CD14-positive monocyte (primary cell): ENCODE measurements at regions not wholly inside any gene's neighbourhood (a gene's known extent, or its start where the extent isn't known, plus 50 kb on each side); places are given as distances from the start of the nearest gene placed in this dataset.
A peak's percentile ranks its signal among the peaks of the same experiment; 100 is the strongest.

Source experiments
- DNase-seq, 3 donors: peaks; one replicate each; pipeline ENCODE4 v3.0.0-alpha.2; 2011 to 2022
- H2AFZ ChIP-seq: 2 replicates; pipeline ENCODE4 v1.6.0; 2012; ENCODE audit warnings: mild to moderate bottlenecking, low read depth, low read length, inconsistent platforms; ENCODE audit not compliant: insufficient read depth, poor library complexity, severe bottlenecking
- H3K27ac ChIP-seq, 2 donors: 1 replicate in 1 of 2; 2 replicates in 1 of 2; pipeline ENCODE4 v1.5.1; 2012 to 2013; ENCODE audit warnings: low read length in 2 of 2, control low read depth in 1 of 2, inconsistent platforms in 1 of 2, low read depth in 1 of 2, mild to moderate bottlenecking in 1 of 2
- H3K27me3 ChIP-seq, 2 donors: one replicate each; pipeline versions ENCODE4 v1.6.0 to v1.6.1; 2011 to 2013; ENCODE audit warnings: low read length in 2 of 2; ENCODE audit not compliant: control insufficient read depth in 2 of 2, insufficient read depth in 2 of 2
- H3K36me3 ChIP-seq, 2 donors: replicated peaks in 1 of 2; 1 replicate in 1 of 2; 2 replicates in 1 of 2; pipeline versions ENCODE4 v1.5.1 to v1.6.1; 2012 to 2013; ENCODE audit warnings: low read length in 2 of 2, control low read depth in 1 of 2, inconsistent platforms in 1 of 2, mild to moderate bottlenecking in 1 of 2; ENCODE audit not compliant: insufficient read depth in 2 of 2, control insufficient read depth in 1 of 2
- H3K4me1 ChIP-seq, 2 donors: 1 replicate in 1 of 2; 2 replicates in 1 of 2; pipeline versions ENCODE4 v1.5.1 to v1.6.1; 2012 to 2013; ENCODE audit warnings: low read length in 2 of 2, control low read depth in 1 of 2, inconsistent platforms in 1 of 2, mild to moderate bottlenecking in 1 of 2, moderate library complexity in 1 of 2; ENCODE audit not compliant: insufficient read depth in 2 of 2, control insufficient read depth in 1 of 2
- H3K4me2 ChIP-seq: replicated peaks from 2 replicates; pipeline ENCODE3; 2012; ENCODE audit warnings: low read length, moderate library complexity, mild to moderate bottlenecking; ENCODE audit not compliant: poor library complexity, severe bottlenecking; ENCODE audit errors: extremely low read depth
- H3K4me3 ChIP-seq, 3 experiments: fragments of 200-600 bp in 1 of 3; sonication (generic) in 1 of 3; replicated peaks in 1 of 3; 1 replicate in 2 of 3; 2 replicates in 1 of 3; pipeline ENCODE4 v1.5.1; 2011 to 2013; ENCODE audit warnings: low read length in 3 of 3, mild to moderate bottlenecking in 3 of 3, control low read depth in 2 of 3, low read depth in 2 of 3, inconsistent platforms in 1 of 3, moderate library complexity in 1 of 3
- H3K79me2 ChIP-seq: 2 replicates; pipeline ENCODE4 v1.6.0; 2012; ENCODE audit warnings: mild to moderate bottlenecking, control low read depth, inconsistent platforms, low read length, moderate library complexity; ENCODE audit not compliant: insufficient read depth
- H3K9ac ChIP-seq: 2 replicates; pipeline ENCODE4 v1.6.0; 2017; ENCODE audit warnings: low read length, mild to moderate bottlenecking; ENCODE audit not compliant: insufficient read depth, poor library complexity, severe bottlenecking
- H3K9me3 ChIP-seq, 2 donors: replicated peaks in 1 of 2; 1 replicate in 1 of 2; 2 replicates in 1 of 2; pipeline versions ENCODE4 v1.5.1 to v1.6.1; 2012 to 2013; ENCODE audit warnings: low read length in 2 of 2, control low read depth in 1 of 2; ENCODE audit not compliant: control insufficient read depth in 1 of 2, insufficient read depth in 1 of 2
- H4K20me1 ChIP-seq: 2 replicates; pipeline ENCODE4 v1.6.0; 2012; ENCODE audit warnings: mild to moderate bottlenecking, low read length, control low read depth, moderate library complexity; ENCODE audit not compliant: insufficient read depth
- H3K27ac Mint-ChIP-seq, 7 donors: one replicate each; pipeline ENCODE4 v1.8.0; 2020; ENCODE audit warnings: mild to moderate bottlenecking in 7 of 7, mixed read lengths in 7 of 7, moderate library complexity in 6 of 7, inconsistent platforms in 2 of 7
- H3K27me3 Mint-ChIP-seq, 3 donors: one replicate each; pipeline ENCODE4 v1.8.0; 2021 to 2022; ENCODE audit warnings: low read depth in 3 of 3, mild to moderate bottlenecking in 3 of 3, mixed read lengths in 3 of 3, moderate library complexity in 3 of 3, inconsistent platforms in 1 of 3
- H3K36me3 Mint-ChIP-seq, 2 donors: one replicate each; pipeline ENCODE4 v1.8.0; 2020; ENCODE audit warnings: mixed read lengths in 2 of 2, inconsistent platforms in 1 of 2, mild to moderate bottlenecking in 1 of 2
- H3K4me1 Mint-ChIP-seq: one replicate; pipeline ENCODE4 v1.8.0; 2020; ENCODE audit warnings: mild to moderate bottlenecking, mixed read lengths
- H3K4me3 Mint-ChIP-seq, 2 donors: one replicate each; pipeline ENCODE4 v1.8.0; 2020; ENCODE audit warnings: mild to moderate bottlenecking in 2 of 2, mixed read lengths in 2 of 2, moderate library complexity in 1 of 2
- H3K9me3 Mint-ChIP-seq, 7 donors: one replicate each; pipeline ENCODE4 v1.8.0; 2020 to 2022; ENCODE audit warnings: mixed read lengths in 7 of 7, mild to moderate bottlenecking in 6 of 7, moderate library complexity in 6 of 7, inconsistent platforms in 2 of 7
- WGBS: methylation state at CpG from one replicate; pipeline ENCODE4 v1.1.5; 2013; ENCODE audit warnings: missing lambda C conversion rate; ENCODE audit not compliant: insufficient coverage; 5-methylcytosine and 5-hydroxymethylcytosine counted together
- intact Hi-C, 2 donors: fragments of 100-400 bp; cut with micrococcal nuclease; formaldehyde crosslinking; loops; one replicate each; pipeline versions ENCODE4 v1.15.0 to v1.15.1; 2023
- TF ChIP-seq, protein P1 (sequence below): fragments of 200-600 bp; IDR thresholded peaks from one replicate; pipeline ENCODE4 v1.8.0; 2022; ENCODE audit warnings: antibody characterized with exemption, mild to moderate bottlenecking

DNA sequence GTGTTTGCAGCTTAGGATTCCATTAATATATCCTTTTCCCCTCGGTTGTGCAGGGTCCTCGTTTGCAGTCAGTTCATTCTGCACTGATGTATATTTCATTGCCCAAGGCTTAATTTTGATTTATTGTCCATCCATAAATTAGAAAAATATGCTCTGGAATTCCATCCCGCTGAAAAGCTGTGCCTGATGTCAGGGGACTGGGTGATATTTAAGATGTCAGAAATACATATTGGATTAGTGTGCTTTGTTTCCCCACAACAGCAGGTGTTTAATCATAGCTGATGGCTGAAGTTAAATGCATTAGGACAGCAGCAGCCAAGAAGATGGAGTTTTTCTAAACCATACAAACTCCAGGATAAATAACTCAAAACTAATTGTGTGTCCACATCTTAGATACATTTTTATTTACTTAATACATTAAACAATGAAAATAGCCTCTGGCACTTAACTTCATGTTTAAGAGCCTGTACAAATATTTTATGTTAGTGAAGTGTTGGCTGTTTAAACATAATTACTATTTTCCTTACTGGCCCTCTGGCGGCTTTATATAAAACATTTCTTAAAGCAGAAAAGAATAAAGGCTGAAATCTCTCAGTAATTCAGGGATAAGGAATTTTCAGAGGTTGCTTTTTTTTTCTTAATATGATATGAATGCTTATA lies 170.4 kb upstream of the TBCA start:
- Mint-ChIP-seq H3K4me1 (no peaks in the 10 kb centered on the region), H3K9me3 (peaks cover 0 to 3% (median 2%) of the 10 kb centered on the region in 7 donors), H3K4me3 (no peak overlapping the region), H3K27ac (no peak overlapping the region), H3K27me3 (peaks cover 19 to 35% (median 22%) of the 10 kb centered on the region in 3 donors), H3K36me3 (no peaks in the 10 kb centered on the region)
- Histone ChIP-seq H3K4me1 (no peaks in the 10 kb centered on the region), H4K20me1 (no peaks in the 10 kb centered on the region), H3K9me3 (no peaks in the 10 kb centered on the region), H3K79me2 (no peaks in the 10 kb centered on the region), H3K4me3 (no peak overlapping the region), H3K4me2 (no peak overlapping the region), H2AFZ (no peak overlapping the region), H3K27ac (no peak overlapping the region), H3K36me3 (no peaks in the 10 kb centered on the region), H3K9ac (no peak overlapping the region), H3K27me3 (peaks cover 6 to 18% of the 10 kb centered on the region in 2 donors)
- TF ChIP-seq, protein P1, sequence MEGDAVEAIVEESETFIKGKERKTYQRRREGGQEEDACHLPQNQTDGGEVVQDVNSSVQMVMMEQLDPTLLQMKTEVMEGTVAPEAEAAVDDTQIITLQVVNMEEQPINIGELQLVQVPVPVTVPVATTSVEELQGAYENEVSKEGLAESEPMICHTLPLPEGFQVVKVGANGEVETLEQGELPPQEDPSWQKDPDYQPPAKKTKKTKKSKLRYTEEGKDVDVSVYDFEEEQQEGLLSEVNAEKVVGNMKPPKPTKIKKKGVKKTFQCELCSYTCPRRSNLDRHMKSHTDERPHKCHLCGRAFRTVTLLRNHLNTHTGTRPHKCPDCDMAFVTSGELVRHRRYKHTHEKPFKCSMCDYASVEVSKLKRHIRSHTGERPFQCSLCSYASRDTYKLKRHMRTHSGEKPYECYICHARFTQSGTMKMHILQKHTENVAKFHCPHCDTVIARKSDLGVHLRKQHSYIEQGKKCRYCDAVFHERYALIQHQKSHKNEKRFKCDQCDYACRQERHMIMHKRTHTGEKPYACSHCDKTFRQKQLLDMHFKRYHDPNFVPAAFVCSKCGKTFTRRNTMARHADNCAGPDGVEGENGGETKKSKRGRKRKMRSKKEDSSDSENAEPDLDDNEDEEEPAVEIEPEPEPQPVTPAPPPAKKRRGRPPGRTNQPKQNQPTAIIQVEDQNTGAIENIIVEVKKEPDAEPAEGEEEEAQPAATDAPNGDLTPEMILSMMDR = no peak
- DNase-seq = no peak
- intact Hi-C loops = no loop called here
- WGBS = no CpG with 5 or more reads among the region's 4 CpGs

DNA sequence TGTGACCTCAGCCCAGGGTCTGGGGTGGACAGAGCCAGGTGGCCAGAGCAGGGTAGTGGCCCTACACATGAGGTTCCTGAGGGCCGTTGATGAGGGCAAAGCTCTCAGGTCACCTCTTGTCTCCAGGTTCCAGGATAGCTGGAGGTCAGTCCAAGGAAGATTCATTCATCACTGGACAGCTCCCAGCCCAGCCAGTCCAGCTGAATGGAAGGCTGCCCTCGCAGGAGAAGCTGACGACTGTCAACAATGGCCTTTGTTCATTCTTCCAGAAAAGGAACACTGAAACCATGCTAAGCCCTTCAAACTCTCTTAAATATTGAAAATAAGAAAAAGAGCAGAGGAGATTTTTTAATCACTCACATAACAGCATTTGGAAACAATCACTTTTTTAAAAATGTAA lies 169.7 kb upstream of the TBCA start:
- H4K20me1 ChIP-seq = no peaks in the 10 kb centered on the region
- H3K27me3 Mint-ChIP-seq = peaks cover 19 to 35% (median 22%) of the 10 kb centered on the region in 3 donors
- H3K9me3 ChIP-seq = no peaks in the 10 kb centered on the region
- peak overlapping the region in 1 of 2 donors; percentile 39 for H3K4me3 Mint-ChIP-seq
- H3K9ac ChIP-seq = no peak overlapping the region
- no peaks in the 10 kb centered on the region for H3K79me2 ChIP-seq
- peaks cover 0 to 3% (median 2%) of the 10 kb centered on the region in 7 donors for H3K9me3 Mint-ChIP-seq
- no peak overlapping the region for H3K4me3 ChIP-seq
- H3K36me3 Mint-ChIP-seq = no peaks in the 10 kb centered on the region
- 86% methylated on average over 1 of the region's 3 CpGs for WGBS
- no peak for DNase-seq
- H3K4me1 Mint-ChIP-seq = no peaks in the 10 kb centered on the region
- intact Hi-C loops = no loop called here
- no peak overlapping the region for H3K4me2 ChIP-seq
- no peaks in the 10 kb centered on the region for H3K4me1 ChIP-seq
- TF ChIP-seq, protein P1 = no peak
- H2AFZ ChIP-seq = no peak overlapping the region
- peaks cover 6 to 14% of the 10 kb centered on the region in 2 donors for H3K27me3 ChIP-seq
- no peak overlapping the region for H3K27ac Mint-ChIP-seq
- no peaks in the 10 kb centered on the region for H3K36me3 ChIP-seq
- H3K27ac ChIP-seq = no peak overlapping the region
